ENCODE measurements at regions not wholly inside any gene's neighbourhood (a gene's known extent, or its start where the extent isn't known, plus 50 kb on each side); places are given as distances from the start of the nearest gene placed in this dataset.

DNA sequence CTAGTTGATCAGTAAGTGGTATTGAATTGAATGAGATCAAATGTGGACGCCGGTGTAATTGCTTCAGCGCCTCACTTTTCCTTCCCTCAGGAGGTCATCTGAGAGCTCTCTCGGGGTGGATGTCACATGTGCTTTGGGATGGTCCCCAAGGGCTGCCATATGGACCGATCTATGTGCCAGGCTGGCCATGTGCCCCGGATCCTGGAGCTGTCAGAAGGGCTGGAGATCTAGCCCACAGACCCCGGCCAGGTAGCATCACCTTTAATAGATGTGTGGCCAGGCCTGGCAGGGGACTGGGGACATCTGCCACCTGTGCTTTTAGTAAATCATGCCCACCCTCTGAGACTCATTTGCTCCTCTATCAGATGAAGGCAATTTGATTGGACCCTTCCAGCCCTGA is 95.3 kb upstream of the CRHR1 start:
- TF ChIP-seq, protein P1, sequence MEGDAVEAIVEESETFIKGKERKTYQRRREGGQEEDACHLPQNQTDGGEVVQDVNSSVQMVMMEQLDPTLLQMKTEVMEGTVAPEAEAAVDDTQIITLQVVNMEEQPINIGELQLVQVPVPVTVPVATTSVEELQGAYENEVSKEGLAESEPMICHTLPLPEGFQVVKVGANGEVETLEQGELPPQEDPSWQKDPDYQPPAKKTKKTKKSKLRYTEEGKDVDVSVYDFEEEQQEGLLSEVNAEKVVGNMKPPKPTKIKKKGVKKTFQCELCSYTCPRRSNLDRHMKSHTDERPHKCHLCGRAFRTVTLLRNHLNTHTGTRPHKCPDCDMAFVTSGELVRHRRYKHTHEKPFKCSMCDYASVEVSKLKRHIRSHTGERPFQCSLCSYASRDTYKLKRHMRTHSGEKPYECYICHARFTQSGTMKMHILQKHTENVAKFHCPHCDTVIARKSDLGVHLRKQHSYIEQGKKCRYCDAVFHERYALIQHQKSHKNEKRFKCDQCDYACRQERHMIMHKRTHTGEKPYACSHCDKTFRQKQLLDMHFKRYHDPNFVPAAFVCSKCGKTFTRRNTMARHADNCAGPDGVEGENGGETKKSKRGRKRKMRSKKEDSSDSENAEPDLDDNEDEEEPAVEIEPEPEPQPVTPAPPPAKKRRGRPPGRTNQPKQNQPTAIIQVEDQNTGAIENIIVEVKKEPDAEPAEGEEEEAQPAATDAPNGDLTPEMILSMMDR (IDR thresholded peaks at IDR 0.05; ENCODE audit: low read depth, low read length) = no peak
- TF ChIP-seq POLR2A (IDR thresholded peaks at IDR 0.05; ENCODE audit: extremely low read depth, insufficient read length) (no peak), MYC (IDR thresholded peaks at IDR 0.05; ENCODE audit: low read depth, low read length) (no peak)
- TF ChIP-seq, protein P2, sequence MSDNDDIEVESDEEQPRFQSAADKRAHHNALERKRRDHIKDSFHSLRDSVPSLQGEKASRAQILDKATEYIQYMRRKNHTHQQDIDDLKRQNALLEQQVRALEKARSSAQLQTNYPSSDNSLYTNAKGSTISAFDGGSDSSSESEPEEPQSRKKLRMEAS (IDR thresholded peaks at IDR 0.05; ENCODE audit: low read depth, low read length) = no peak
